ENCODE measurements at regions not wholly inside any gene's neighbourhood (a gene's known extent, or its start where the extent isn't known, plus 50 kb on each side); places are given as distances from the start of the nearest gene placed in this dataset.

GRCh38 chr9:127553793-127554192, 58.3 kb upstream of the STXBP1 start:
- DNase-seq (ENCODE audit: low read depth in 2 of 2): no peak

- no peak for DNase-seq (ENCODE audit: low read depth in 2 of 2)
Measured at GRCh38 chr9:127554966-127555839, 56.9 kb upstream of the STXBP1 start.

GRCh38 chr9:127555840-127556820, 55.9 kb upstream of the STXBP1 start:
- DNase-seq (ENCODE audit: low read depth in 2 of 2): peak; percentile 44 to 49

- no peak for DNase-seq (ENCODE audit: low read depth in 2 of 2)
Measured at GRCh38 chr9:127556871-127557270, 55.2 kb upstream of the STXBP1 start.

- no peak for DNase-seq (ENCODE audit: low read depth in 2 of 2)
Measured at GRCh38 chr9:127557466-127557869, 54.6 kb upstream of the STXBP1 start.

GRCh38 chr9:127557998-127558546, 54.0 kb upstream of the STXBP1 start:
- DNase-seq (ENCODE audit: low read depth in 2 of 2): no peak

- DNase-seq (ENCODE audit: low read depth in 2 of 2): no peak
Measured at GRCh38 chr9:127558581-127559246, 53.4 kb upstream of the STXBP1 start.

- no peak for DNase-seq (ENCODE audit: low read depth in 2 of 2)
Measured at GRCh38 chr9:127559247-127559680, 52.8 kb upstream of the STXBP1 start.

- no peak for DNase-seq (ENCODE audit: low read depth in 2 of 2)
Measured at GRCh38 chr9:127561491-127562278, 50.4 kb upstream of the STXBP1 start.

Measured in stimulated activated CD8-positive, alpha-beta memory T cell treated with anti-CD3 and anti-CD28 coated beads, Interleukin-7, amount 100 ng/mL, for 1 hour (primary cell).